ENCODE measurements at regions not wholly inside any gene's neighbourhood (a gene's known extent, or its start where the extent isn't known, plus 50 kb on each side); places are given as distances from the start of the nearest gene placed in this dataset.

- TF ChIP-seq CTCF (IDR thresholded peaks at IDR 0.05; ENCODE audit: low read length) (no peak), EZH2 (IDR thresholded peaks at IDR 0.05; ENCODE audit: borderline replicate concordance, low read length) (no peak)
Measured at GRCh38 chr4:85018983-85019382, 52.5 kb upstream of the WDFY3 start.
